ENCODE measurements at regions not wholly inside any gene's neighbourhood (a gene's known extent, or its start where the extent isn't known, plus 50 kb on each side); places are given as distances from the start of the nearest gene placed in this dataset.

DNA sequence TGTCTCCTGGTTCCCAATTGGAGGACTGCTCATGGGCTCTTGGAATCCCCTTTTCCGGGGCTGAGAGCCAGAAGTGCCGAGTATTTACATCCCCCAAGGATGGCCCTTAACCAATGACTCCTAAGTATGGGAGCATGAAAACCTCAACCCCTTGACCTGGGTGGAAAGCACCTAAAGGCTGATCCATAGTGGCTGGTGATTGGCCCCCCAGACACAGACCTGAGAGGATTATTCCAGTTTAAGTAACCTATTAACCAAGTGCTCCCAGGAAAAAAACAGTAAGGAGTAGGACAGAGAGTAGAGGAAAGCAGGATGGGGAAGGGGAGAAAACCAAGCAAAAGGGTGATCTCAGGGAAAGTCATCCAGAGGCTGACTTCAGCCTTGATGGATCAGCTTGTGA, 206.1 kb upstream of the RND3 start:
- no TSS peak for BruUV-seq (replicated peaks)
- DNase-seq (no peak), ATAC-seq (no peak)
- TF ChIP-seq EZH2phosphoT487 (IDR thresholded peaks at IDR 0.05; ENCODE audit: borderline replicate concordance, low read length) (no peak), EZH2 (IDR thresholded peaks at IDR 0.05; ENCODE audit: low read length, unreplicated experiment) (no peak), CTCF (conservative IDR thresholded peaks at IDR 0.05; ENCODE audit: low read depth, low read length) (no peak)
- Histone ChIP-seq H2AFZ (ENCODE audit: low read length) (no peak overlapping the region), H4K20me1 (ENCODE audit: low read length) (no peaks in the 10 kb centered on the region), H3K27ac (ENCODE audit: low read length) (no peak overlapping the region), H3K9me2 (replicated peaks; ENCODE audit: low read length) (no peaks in the 10 kb centered on the region), H3F3A (ENCODE audit: low read length, unreplicated experiment) (no peaks in the 10 kb centered on the region), H3K4me2 (ENCODE audit: low read length) (no peak overlapping the region), H3K36me3 (ENCODE audit: low read depth, low read length) (no peaks in the 10 kb centered on the region), H3K79me2 (ENCODE audit: low read length) (no peaks in the 10 kb centered on the region), H3K4me3 (ENCODE audit: low read length) (no peak overlapping the region), H3K27me3 (ENCODE audit: low read length) (no peaks in the 10 kb centered on the region), H3K4me1 (ENCODE audit: insufficient read depth, low read length) (peaks cover 10% of the 10 kb centered on the region), H3K9me3 (ENCODE audit: low read length) (no peaks in the 10 kb centered on the region), H3K9ac (ENCODE audit: low read length) (no peak overlapping the region)
- CTCF ChIA-PET: no interaction called here
- POLR2A ChIA-PET (ENCODE audit: unreplicated experiment): no interaction called here
- intact Hi-C loops (cut with micrococcal nuclease): no loop called here

DNA sequence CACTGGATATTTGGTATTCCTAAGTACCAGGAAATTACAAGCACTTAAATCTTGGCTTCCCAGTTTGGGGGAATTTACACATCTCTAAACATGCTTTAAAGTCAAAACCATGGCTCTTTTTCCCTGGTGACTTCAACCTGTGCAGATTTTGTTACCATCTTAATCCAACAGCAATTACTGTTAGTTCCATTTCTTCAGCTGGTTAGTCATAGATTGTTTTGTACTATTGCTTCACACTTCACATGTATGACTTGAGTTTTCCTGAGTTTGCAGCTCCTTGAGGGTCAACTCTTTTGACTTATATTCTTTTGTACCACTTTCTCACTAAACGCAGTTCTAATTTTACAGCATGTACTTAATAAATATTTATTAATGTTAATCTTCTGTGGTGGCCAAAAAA, 203.4 kb upstream of the RND3 start:
- ChIA-PET CTCF (no interaction called here), POLR2A (ENCODE audit: unreplicated experiment) (no interaction called here)
- Histone ChIP-seq H3K4me3 (ENCODE audit: low read length) (no peak overlapping the region), H3K36me3 (ENCODE audit: low read depth, low read length) (no peaks in the 10 kb centered on the region), H4K20me1 (ENCODE audit: low read length) (no peaks in the 10 kb centered on the region), H3K27me3 (ENCODE audit: low read length) (no peaks in the 10 kb centered on the region), H3K79me2 (ENCODE audit: low read length) (no peaks in the 10 kb centered on the region), H3K4me2 (ENCODE audit: low read length) (no peak overlapping the region), H3K4me1 (ENCODE audit: insufficient read depth, low read length) (peaks cover 23% of the 10 kb centered on the region), H3F3A (ENCODE audit: low read length, unreplicated experiment) (no peaks in the 10 kb centered on the region), H3K9ac (ENCODE audit: low read length) (no peak overlapping the region), H3K27ac (ENCODE audit: low read length) (no peak overlapping the region), H2AFZ (ENCODE audit: low read length) (no peak overlapping the region), H3K9me2 (replicated peaks; ENCODE audit: low read length) (no peaks in the 10 kb centered on the region), H3K9me3 (ENCODE audit: low read length) (no peaks in the 10 kb centered on the region)
- ATAC-seq (no peak), DNase-seq (no peak)
- BruUV-seq (replicated peaks): no TSS peak
- TF ChIP-seq CTCF (conservative IDR thresholded peaks at IDR 0.05; ENCODE audit: low read depth, low read length) (no peak), EZH2 (IDR thresholded peaks at IDR 0.05; ENCODE audit: low read length, unreplicated experiment) (no peak), EZH2phosphoT487 (IDR thresholded peaks at IDR 0.05; ENCODE audit: borderline replicate concordance, low read length) (no peak)
- intact Hi-C loops (cut with micrococcal nuclease): no loop called here

GRCh38 chr2:150690261-150690660, 202.8 kb upstream of the RND3 start:
- H3F3A ChIP-seq (ENCODE audit: low read length, unreplicated experiment): no peaks in the 10 kb centered on the region
- H2AFZ ChIP-seq (ENCODE audit: low read length): no peak overlapping the region
- H3K4me3 ChIP-seq (ENCODE audit: low read length): no peak overlapping the region
- ChIA-PET POLR2A (ENCODE audit: unreplicated experiment) (no interaction called here), CTCF (no interaction called here)
- H3K27ac ChIP-seq (ENCODE audit: low read length): no peak overlapping the region
- no peak overlapping the region for H3K9ac ChIP-seq (ENCODE audit: low read length)
- H3K36me3 ChIP-seq (ENCODE audit: low read depth, low read length): no peaks in the 10 kb centered on the region
- H3K4me2 ChIP-seq (ENCODE audit: low read length): no peak overlapping the region
- TF ChIP-seq CTCF (conservative IDR thresholded peaks at IDR 0.05; ENCODE audit: low read depth, low read length) (no peak), EZH2phosphoT487 (IDR thresholded peaks at IDR 0.05; ENCODE audit: borderline replicate concordance, low read length) (no peak), EZH2 (IDR thresholded peaks at IDR 0.05; ENCODE audit: low read length, unreplicated experiment) (no peak)
- no peaks in the 10 kb centered on the region for H3K79me2 ChIP-seq (ENCODE audit: low read length)
- no peaks in the 10 kb centered on the region for H3K27me3 ChIP-seq (ENCODE audit: low read length)
- H3K4me1 ChIP-seq (ENCODE audit: insufficient read depth, low read length): peaks cover 28% of the 10 kb centered on the region
- H4K20me1 ChIP-seq (ENCODE audit: low read length): no peaks in the 10 kb centered on the region
- intact Hi-C loops (cut with micrococcal nuclease): no loop called here
- DNase-seq: no peak
- H3K9me2 ChIP-seq (replicated peaks; ENCODE audit: low read length): no peaks in the 10 kb centered on the region
- ATAC-seq: no peak
- no peaks in the 10 kb centered on the region for H3K9me3 ChIP-seq (ENCODE audit: low read length)
- no TSS peak for BruUV-seq (replicated peaks)

All from PC-3 (cell line).